Calu3 (cell line): ENCODE measurements at regions not wholly inside any gene's neighbourhood (a gene's known extent, or its start where the extent isn't known, plus 50 kb on each side); places are given as distances from the start of the nearest gene placed in this dataset.

ENCODE experiments used
- BruUV-seq: library from RNA; stranded (reverse); fragments of 400-500 nt; replicated peaks from 2 replicates; lab custom pipeline; 2021; lab: Mats Ljungman, UMichigan
- CTCF ChIA-PET: fragments of 300-600 bp; sonication (Branson Sonifier 250); formaldehyde crosslinking; loops from one replicate; lab custom pipeline; 2022; ENCODE audit warnings: antibody characterized with exemption; lab: Charles Lee
- DNase-seq: peaks from one replicate; pipeline ENCODE4 v3.0.0; 2022
- H3K27ac Mint-ChIP-seq: one replicate; pipeline ENCODE4 v1.8.0; 2022; ENCODE audit warnings: mixed read lengths; ENCODE audit not compliant: unreplicated experiment
- H3K27me3 Mint-ChIP-seq: one replicate; pipeline ENCODE4 v1.8.0; 2022; ENCODE audit warnings: mixed read lengths; ENCODE audit not compliant: unreplicated experiment
- H3K36me3 Mint-ChIP-seq: one replicate; pipeline ENCODE4 v1.8.0; 2022; ENCODE audit warnings: mild to moderate bottlenecking, moderate library complexity, mixed read lengths; ENCODE audit not compliant: insufficient read depth, unreplicated experiment
- H3K4me1 Mint-ChIP-seq: one replicate; pipeline ENCODE4 v1.8.0; 2022; ENCODE audit warnings: mild to moderate bottlenecking, low read depth, mixed read lengths; ENCODE audit not compliant: unreplicated experiment
- H3K4me3 Mint-ChIP-seq: one replicate; pipeline ENCODE4 v1.8.0; 2022; ENCODE audit warnings: mild to moderate bottlenecking, low read depth, moderate library complexity, mixed read lengths; ENCODE audit not compliant: unreplicated experiment
- H3K9me3 Mint-ChIP-seq: one replicate; pipeline ENCODE4 v1.8.0; 2022; ENCODE audit warnings: low read depth, mixed read lengths; ENCODE audit not compliant: unreplicated experiment
- intact Hi-C: fragments of 100-400 bp; cut with micrococcal nuclease; formaldehyde crosslinking; loops from one replicate; pipeline ENCODE4 v1.10.0; 2022; ENCODE audit not compliant: unreplicated experiment
- TF ChIP-seq, protein P1 (sequence below): fragments of 200-600 bp; IDR thresholded peaks from one replicate; pipeline ENCODE4 v1.8.0; 2022; ENCODE audit warnings: antibody characterized with exemption; ENCODE audit not compliant: unreplicated experiment

DNA sequence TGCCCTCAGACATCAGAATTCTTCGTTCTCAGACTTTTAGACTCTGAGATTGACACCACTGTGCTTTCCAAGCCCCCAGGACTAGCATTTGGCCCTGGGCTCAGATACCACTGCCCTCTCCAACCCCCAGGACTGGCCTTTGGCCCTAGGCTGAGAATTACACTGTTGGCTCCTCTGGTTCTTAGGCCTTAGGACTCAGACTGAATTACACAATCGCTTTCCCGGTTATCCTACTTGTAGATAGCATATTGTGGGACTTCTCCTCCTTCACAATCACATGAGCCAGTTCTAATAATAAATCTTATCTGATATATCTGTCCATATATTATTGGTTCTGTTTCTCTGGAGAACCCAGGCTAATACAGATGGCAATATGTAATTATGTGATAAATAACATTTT lies 1725.5 kb downstream of the GRIK2 start:
- no peak for DNase-seq
- Mint-ChIP-seq H3K27me3 (no peaks in the 10 kb centered on the region), H3K4me1 (no peaks in the 10 kb centered on the region), H3K4me3 (no peak overlapping the region), H3K36me3 (no peaks in the 10 kb centered on the region), H3K27ac (no peak overlapping the region), H3K9me3 (no peaks in the 10 kb centered on the region)
- TF ChIP-seq, protein P1, sequence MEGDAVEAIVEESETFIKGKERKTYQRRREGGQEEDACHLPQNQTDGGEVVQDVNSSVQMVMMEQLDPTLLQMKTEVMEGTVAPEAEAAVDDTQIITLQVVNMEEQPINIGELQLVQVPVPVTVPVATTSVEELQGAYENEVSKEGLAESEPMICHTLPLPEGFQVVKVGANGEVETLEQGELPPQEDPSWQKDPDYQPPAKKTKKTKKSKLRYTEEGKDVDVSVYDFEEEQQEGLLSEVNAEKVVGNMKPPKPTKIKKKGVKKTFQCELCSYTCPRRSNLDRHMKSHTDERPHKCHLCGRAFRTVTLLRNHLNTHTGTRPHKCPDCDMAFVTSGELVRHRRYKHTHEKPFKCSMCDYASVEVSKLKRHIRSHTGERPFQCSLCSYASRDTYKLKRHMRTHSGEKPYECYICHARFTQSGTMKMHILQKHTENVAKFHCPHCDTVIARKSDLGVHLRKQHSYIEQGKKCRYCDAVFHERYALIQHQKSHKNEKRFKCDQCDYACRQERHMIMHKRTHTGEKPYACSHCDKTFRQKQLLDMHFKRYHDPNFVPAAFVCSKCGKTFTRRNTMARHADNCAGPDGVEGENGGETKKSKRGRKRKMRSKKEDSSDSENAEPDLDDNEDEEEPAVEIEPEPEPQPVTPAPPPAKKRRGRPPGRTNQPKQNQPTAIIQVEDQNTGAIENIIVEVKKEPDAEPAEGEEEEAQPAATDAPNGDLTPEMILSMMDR = no peak
- intact Hi-C loops = no loop called here
- CTCF ChIA-PET = no interaction called here
- BruUV-seq = no TSS peak

DNA sequence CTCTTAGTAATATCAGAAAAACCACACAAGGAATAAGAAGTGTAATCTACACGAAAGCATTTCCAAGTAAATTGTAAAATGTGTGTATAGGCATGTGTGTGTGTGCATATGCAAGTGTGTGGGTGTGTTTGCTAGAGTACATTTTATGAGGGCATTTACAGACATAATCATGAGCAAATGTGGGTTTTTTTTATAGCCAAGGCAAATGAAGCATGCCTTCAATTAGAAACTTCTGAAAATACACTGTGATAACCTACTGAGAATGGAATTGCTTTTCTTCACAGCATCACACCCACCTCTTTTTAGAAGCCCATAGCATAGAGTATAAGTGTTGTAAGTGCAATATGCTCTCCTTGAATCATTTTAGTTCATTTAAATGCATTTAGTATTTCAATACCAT lies 1721.1 kb downstream of the GRIK2 start:
- CTCF ChIA-PET = no interaction called here
- H3K27me3 Mint-ChIP-seq = no peaks in the 10 kb centered on the region
- no TSS peak for BruUV-seq
- H3K4me1 Mint-ChIP-seq = no peaks in the 10 kb centered on the region
- H3K27ac Mint-ChIP-seq = no peak overlapping the region
- no peak for DNase-seq
- no peak overlapping the region for H3K4me3 Mint-ChIP-seq
- intact Hi-C loops = no loop called here
- H3K9me3 Mint-ChIP-seq = no peaks in the 10 kb centered on the region
- H3K36me3 Mint-ChIP-seq = no peaks in the 10 kb centered on the region
- TF ChIP-seq, protein P1 = no peak

DNA sequence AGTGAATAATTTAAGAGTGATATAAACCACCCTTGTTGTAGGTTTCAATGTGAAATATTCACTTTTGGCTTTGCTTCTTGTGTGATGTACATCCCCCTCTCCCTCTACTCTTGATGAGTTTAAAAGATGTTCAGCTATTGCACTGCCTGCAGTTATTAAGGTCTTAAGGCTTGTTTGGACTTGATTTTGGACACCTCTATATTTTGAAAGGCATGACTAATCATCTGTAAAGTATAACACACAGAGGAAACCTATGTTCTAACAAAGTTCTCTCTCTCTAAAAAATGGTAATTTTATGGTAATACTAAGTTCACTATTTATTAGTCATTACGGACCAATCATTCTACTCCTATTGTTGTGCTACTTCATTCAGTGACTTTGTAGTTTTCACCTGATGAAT lies 1719.9 kb downstream of the GRIK2 start:
- Mint-ChIP-seq H3K9me3 (no peaks in the 10 kb centered on the region), H3K36me3 (no peaks in the 10 kb centered on the region), H3K27me3 (no peaks in the 10 kb centered on the region), H3K4me3 (no peak overlapping the region), H3K27ac (no peak overlapping the region), H3K4me1 (no peaks in the 10 kb centered on the region)
- no peak for DNase-seq
- intact Hi-C loops = no loop called here
- TF ChIP-seq, protein P1 = no peak
- no TSS peak for BruUV-seq
- CTCF ChIA-PET = interaction anchor here (0.5 kb wide), 1 partner anchor 295 kb away, joined by 3 read pairs; no protein-coding TSS in a partner anchor

GRCh38 chr6:103107985-103108384 lies 1714.5 kb downstream of the GRIK2 start:
- H3K4me1 Mint-ChIP-seq = no peaks in the 10 kb centered on the region
- peaks cover 2% of the 10 kb centered on the region for H3K9me3 Mint-ChIP-seq
- no TSS peak for BruUV-seq
- TF ChIP-seq, protein P1 = no peak
- CTCF ChIA-PET = no interaction called here
- no peak overlapping the region for H3K27ac Mint-ChIP-seq
- H3K36me3 Mint-ChIP-seq = no peaks in the 10 kb centered on the region
- intact Hi-C loops = no loop called here
- H3K27me3 Mint-ChIP-seq = no peaks in the 10 kb centered on the region
- H3K4me3 Mint-ChIP-seq = no peak overlapping the region
- no peak for DNase-seq
